Panc1 (cell line): ENCODE measurements at regions not wholly inside any gene's neighbourhood (a gene's known extent, or its start where the extent isn't known, plus 50 kb on each side); places are given as distances from the start of the nearest gene placed in this dataset.

Experiments
- ATAC-seq: fragments of 200-7000 bp; cut with Tn5 transposase; 2 replicates; pipeline ENCODE4 v1.9.1; 2020; ENCODE audit warnings: mild to moderate bottlenecking, moderate library complexity
- BruUV-seq: library from RNA; stranded (reverse); fragments of 400-500 nt; replicated peaks from 2 replicates; lab custom pipeline; 2021; lab: Mats Ljungman, UMichigan
- CTCF ChIA-PET: fragments of 300-600 bp; sonication (Branson Sonifier 250); formaldehyde crosslinking; loops from one replicate; lab custom pipeline; 2022; ENCODE audit warnings: antibody characterized with exemption; lab: Charles Lee
- POLR2A ChIA-PET: fragments of 300-600 bp; sonication (Branson Sonifier 250); formaldehyde crosslinking; loops from one replicate; lab custom pipeline; 2022; ENCODE audit warnings: antibody characterized with exemption; lab: Charles Lee
- DNase-seq: peaks from one replicate; pipeline ENCODE4 v3.0.0-alpha.2; 2010; ENCODE audit warnings: low read depth, low spot score
- H3K27ac ChIP-seq: 2 replicates; pipeline ENCODE4 v1.5.1; 2011; ENCODE audit warnings: mild to moderate bottlenecking, low read length, inconsistent platforms
- H3K27me3 ChIP-seq: fragments of 200-500 bp; sonication (Bioruptor generic); 2 replicates; pipeline ENCODE4 v1.6.0; 2014; ENCODE audit warnings: low read length, inconsistent platforms; ENCODE audit not compliant: control insufficient read depth, insufficient read depth
- H3K36me3 ChIP-seq: fragments of 200-500 bp; sonication (Bioruptor generic); 2 replicates; pipeline ENCODE4 v1.5.1; 2014; ENCODE audit warnings: inconsistent platforms, mild to moderate bottlenecking, low read length, moderate library complexity; ENCODE audit not compliant: control insufficient read depth, insufficient read depth
- H3K4me1 ChIP-seq: 2 replicates; pipeline ENCODE4 v1.5.1; 2011; ENCODE audit warnings: inconsistent platforms, mild to moderate bottlenecking, low read length, moderate library complexity; ENCODE audit not compliant: control insufficient read depth, insufficient read depth
- H3K4me3 ChIP-seq, 2 experiments: 2 replicates each; pipeline ENCODE4 v1.5.1; 2011 to 2012; ENCODE audit warnings: low read depth in 2 of 2, low read length in 2 of 2, mild to moderate bottlenecking in 2 of 2, inconsistent platforms in 1 of 2, moderate library complexity in 1 of 2
- H3K9me3 ChIP-seq: fragments of 200-500 bp; sonication (Bioruptor generic); 2 replicates; pipeline ENCODE4 v1.5.1; 2014; ENCODE audit warnings: low read depth, mild to moderate bottlenecking, inconsistent platforms, low read length, moderate library complexity; ENCODE audit not compliant: control insufficient read depth, insufficient read depth
- POLR2AphosphoS5 ChIP-seq: IDR thresholded peaks from 2 replicates; pipeline ENCODE4 v1.6.1; 2012; ENCODE audit warnings: mild to moderate bottlenecking, low read depth, low read length, moderate library complexity
- REST ChIP-seq, 2 experiments: IDR thresholded peaks; 2 replicates each; pipeline ENCODE4 v1.6.1; 2011 to 2012; ENCODE audit warnings: low read depth in 2 of 2, control low read depth in 1 of 2, low read length in 1 of 2, mild to moderate bottlenecking in 1 of 2, moderate library complexity in 1 of 2; ENCODE audit not compliant: insufficient read depth in 1 of 2
- SIN3A ChIP-seq: IDR thresholded peaks from 2 replicates; pipeline ENCODE4 v1.6.1; 2012; ENCODE audit warnings: low read depth, mild to moderate bottlenecking, low read length, moderate library complexity, borderline replicate concordance; ENCODE audit not compliant: insufficient read depth
- TCF7L2 ChIP-seq: IDR thresholded peaks from 2 replicates; pipeline ENCODE4 v1.6.1; 2011; ENCODE audit warnings: mild to moderate bottlenecking, low read depth, low read length, inconsistent platforms
- in situ Hi-C: cut with HindIII; loops from 2 replicates; pipeline ENCODE4 v1.10.0; 2016; ENCODE audit warnings: low sequenced_read_pairs, low pct_unique_long_range_greater_than_20kb
- intact Hi-C: fragments of 100-400 bp; cut with micrococcal nuclease; formaldehyde crosslinking; loops from one replicate; pipeline ENCODE4 v1.10.0; 2022; ENCODE audit not compliant: unreplicated experiment
- TF ChIP-seq, protein P1 (sequence below): fragments of 450-650 bp; IDR thresholded peaks from 2 replicates; pipeline ENCODE4 v1.5.1; 2017; ENCODE audit warnings: mild to moderate bottlenecking

- DNase-seq (no peak), ATAC-seq (no peak)
- H3K9me3 ChIP-seq = no peaks in the 10 kb centered on the region
- H3K36me3 ChIP-seq = no peaks in the 10 kb centered on the region
- no peaks in the 10 kb centered on the region for H3K4me1 ChIP-seq
- ChIA-PET POLR2A (no interaction called here), CTCF (no interaction called here)
- in situ Hi-C loops (no loop called here), intact Hi-C loops (no loop called here)
- no peak overlapping the region for H3K27ac ChIP-seq
- no peaks in the 10 kb centered on the region for H3K27me3 ChIP-seq
- no peak overlapping the region for H3K4me3 ChIP-seq
- BruUV-seq = no TSS peak
- no peak for TF ChIP-seq TCF7L2
- TF ChIP-seq SIN3A = no peak
- TF ChIP-seq, protein P1, sequence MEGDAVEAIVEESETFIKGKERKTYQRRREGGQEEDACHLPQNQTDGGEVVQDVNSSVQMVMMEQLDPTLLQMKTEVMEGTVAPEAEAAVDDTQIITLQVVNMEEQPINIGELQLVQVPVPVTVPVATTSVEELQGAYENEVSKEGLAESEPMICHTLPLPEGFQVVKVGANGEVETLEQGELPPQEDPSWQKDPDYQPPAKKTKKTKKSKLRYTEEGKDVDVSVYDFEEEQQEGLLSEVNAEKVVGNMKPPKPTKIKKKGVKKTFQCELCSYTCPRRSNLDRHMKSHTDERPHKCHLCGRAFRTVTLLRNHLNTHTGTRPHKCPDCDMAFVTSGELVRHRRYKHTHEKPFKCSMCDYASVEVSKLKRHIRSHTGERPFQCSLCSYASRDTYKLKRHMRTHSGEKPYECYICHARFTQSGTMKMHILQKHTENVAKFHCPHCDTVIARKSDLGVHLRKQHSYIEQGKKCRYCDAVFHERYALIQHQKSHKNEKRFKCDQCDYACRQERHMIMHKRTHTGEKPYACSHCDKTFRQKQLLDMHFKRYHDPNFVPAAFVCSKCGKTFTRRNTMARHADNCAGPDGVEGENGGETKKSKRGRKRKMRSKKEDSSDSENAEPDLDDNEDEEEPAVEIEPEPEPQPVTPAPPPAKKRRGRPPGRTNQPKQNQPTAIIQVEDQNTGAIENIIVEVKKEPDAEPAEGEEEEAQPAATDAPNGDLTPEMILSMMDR = no peak
- TF ChIP-seq POLR2AphosphoS5 = no peak
- no peak for TF ChIP-seq REST (IDR thresholded peaks at IDR 0.05; ENCODE audit: insufficient read depth in 1 of 2, low read depth in 2 of 2, low read length in 1 of 2)
Measured at GRCh38 chr4:185886832-185887524, 75.0 kb upstream of the SORBS2 start.

DNA sequence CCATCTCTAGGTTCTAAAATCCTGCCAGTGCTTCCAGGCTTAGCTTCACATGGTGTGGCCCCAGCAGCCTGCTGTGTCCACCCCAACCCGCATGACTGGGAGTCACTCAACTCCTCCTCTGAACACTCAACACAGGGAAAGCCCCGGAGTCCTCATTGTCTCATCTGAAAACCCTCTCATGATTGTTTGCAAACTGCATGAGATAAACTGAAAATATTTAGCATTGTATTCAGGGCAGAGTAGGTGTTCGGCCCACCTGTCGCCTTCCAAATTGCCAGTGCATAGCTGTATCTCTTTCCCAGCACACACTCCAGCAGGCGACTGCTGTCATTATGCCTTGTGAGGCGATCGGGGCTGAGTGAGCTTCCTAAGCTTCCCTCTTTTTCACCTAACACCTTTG is 76.7 kb upstream of the SORBS2 start:
- H3K4me1 ChIP-seq = no peaks in the 10 kb centered on the region
- no peaks in the 10 kb centered on the region for H3K36me3 ChIP-seq
- TF ChIP-seq POLR2AphosphoS5 = no peak
- TF ChIP-seq, protein P1 = no peak
- no peak for TF ChIP-seq SIN3A
- no peak for TF ChIP-seq REST (IDR thresholded peaks at IDR 0.05; ENCODE audit: insufficient read depth in 1 of 2, low read depth in 2 of 2, low read length in 1 of 2)
- no peak for TF ChIP-seq TCF7L2
- no peaks in the 10 kb centered on the region for H3K9me3 ChIP-seq
- ATAC-seq = no peak
- intact Hi-C loops (no loop called here), in situ Hi-C loops (no loop called here)
- ChIA-PET POLR2A (no interaction called here), CTCF (no interaction called here)
- H3K27me3 ChIP-seq = no peaks in the 10 kb centered on the region
- no peak for DNase-seq
- no peak overlapping the region for H3K4me3 ChIP-seq
- no TSS peak for BruUV-seq
- no peak overlapping the region for H3K27ac ChIP-seq
